DND-41 (cell line): ENCODE measurements at regions not wholly inside any gene's neighbourhood (a gene's known extent, or its start where the extent isn't known, plus 50 kb on each side); places are given as distances from the start of the nearest gene placed in this dataset.

Experiments used
- ATAC-seq: fragments of 200-7000 bp; cut with Tn5 transposase; 3 replicates; pipeline ENCODE4 v1.9.1; 2021; ENCODE audit warnings: low read depth; ENCODE audit not compliant: insufficient read depth
- DNase-seq: peaks from one replicate; pipeline ENCODE4 v3.0.0-alpha.2; 2020
- H2AFZ ChIP-seq: 2 replicates; pipeline ENCODE4 v1.6.0; 2012; ENCODE audit warnings: low read depth, low read length
- H3K27ac ChIP-seq: 2 replicates; pipeline ENCODE4 v1.5.1; 2012; ENCODE audit warnings: low read length, inconsistent platforms
- H3K27me3 ChIP-seq: fragments of 200-600 bp; sonication (generic); 2 replicates; pipeline ENCODE4 v1.6.0; 2012; ENCODE audit warnings: low read length, mild to moderate bottlenecking, inconsistent platforms; ENCODE audit not compliant: insufficient read depth, poor library complexity
- H3K36me3 ChIP-seq: 2 replicates; pipeline ENCODE4 v1.5.1; 2012; ENCODE audit warnings: low read length, inconsistent platforms; ENCODE audit not compliant: insufficient read depth
- H3K4me1 ChIP-seq: 2 replicates; pipeline ENCODE4 v1.5.1; 2012; ENCODE audit warnings: mild to moderate bottlenecking, low read length; ENCODE audit not compliant: insufficient read depth
- H3K4me2 ChIP-seq: 2 replicates; pipeline ENCODE4 v1.6.0; 2012; ENCODE audit warnings: mild to moderate bottlenecking, moderate library complexity, low read length, inconsistent platforms; ENCODE audit not compliant: insufficient read depth
- H3K4me3 ChIP-seq, 2 experiments: fragments of 200-600 bp in 1 of 2; shearing (Covaris generic) in 1 of 2; 2 replicates each; pipeline ENCODE4 v1.5.1; 2012 to 2016; ENCODE audit warnings: inconsistent platforms in 2 of 2, low read length in 2 of 2, mild to moderate bottlenecking in 2 of 2, low read depth in 1 of 2, moderate library complexity in 1 of 2
- H3K79me2 ChIP-seq: 2 replicates; pipeline ENCODE4 v1.6.0; 2012; ENCODE audit warnings: low read length, inconsistent platforms; ENCODE audit not compliant: insufficient read depth
- H3K9ac ChIP-seq: 2 replicates; pipeline ENCODE4 v1.6.0; 2012; ENCODE audit warnings: low read depth, mild to moderate bottlenecking, inconsistent platforms, low read length, moderate library complexity
- H3K9me3 ChIP-seq: 2 replicates; pipeline ENCODE4 v1.5.1; 2012; ENCODE audit warnings: low read length, moderate library complexity, mild to moderate bottlenecking, inconsistent platforms; ENCODE audit not compliant: insufficient read depth, severe bottlenecking
- H4K20me1 ChIP-seq: 2 replicates; pipeline ENCODE4 v1.6.0; 2012; ENCODE audit warnings: low read length; ENCODE audit not compliant: insufficient read depth
- EZH2 ChIP-seq: IDR thresholded peaks from 3 replicates; pipeline ENCODE4 v1.6.1; 2012; ENCODE audit warnings: borderline replicate concordance, low read depth, mild to moderate bottlenecking, moderate library complexity, low read length, inconsistent platforms; ENCODE audit not compliant: severe bottlenecking
- TF ChIP-seq, protein P1 (sequence below): IDR thresholded peaks from 2 replicates; pipeline ENCODE4 v1.5.1; 2012; ENCODE audit warnings: borderline replicate concordance, low read length, moderate library complexity, mild to moderate bottlenecking; ENCODE audit not compliant: poor library complexity, severe bottlenecking; ENCODE audit errors: extremely low read depth

DNA sequence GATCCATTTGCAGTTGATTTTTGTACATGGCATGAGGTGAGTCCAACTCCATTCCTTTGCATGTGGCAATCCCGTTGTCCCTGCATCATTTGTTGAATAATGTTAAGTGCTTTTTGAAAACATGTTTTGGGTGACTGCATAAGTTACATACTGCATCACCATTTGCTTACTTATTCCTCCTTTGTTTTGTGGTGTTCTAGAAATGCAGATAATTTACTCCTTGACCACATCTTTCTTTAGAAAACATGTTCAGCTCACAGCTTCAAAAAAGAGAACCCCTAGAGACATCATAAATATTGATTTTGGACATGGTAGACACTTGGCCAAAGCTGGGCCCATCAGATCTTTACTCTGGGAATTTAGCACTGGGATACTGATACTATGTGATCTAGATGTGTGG is 135.3 kb upstream of the DAZL start:
- no peak overlapping the region for H3K4me2 ChIP-seq
- H2AFZ ChIP-seq = no peak overlapping the region
- H3K27me3 ChIP-seq = no peaks in the 10 kb centered on the region
- DNase-seq (no peak), ATAC-seq (no peak)
- H3K9ac ChIP-seq = no peak overlapping the region
- H4K20me1 ChIP-seq = no peaks in the 10 kb centered on the region
- H3K36me3 ChIP-seq = no peaks in the 10 kb centered on the region
- no peak overlapping the region for H3K4me3 ChIP-seq
- no peaks in the 10 kb centered on the region for H3K4me1 ChIP-seq
- TF ChIP-seq, protein P1, sequence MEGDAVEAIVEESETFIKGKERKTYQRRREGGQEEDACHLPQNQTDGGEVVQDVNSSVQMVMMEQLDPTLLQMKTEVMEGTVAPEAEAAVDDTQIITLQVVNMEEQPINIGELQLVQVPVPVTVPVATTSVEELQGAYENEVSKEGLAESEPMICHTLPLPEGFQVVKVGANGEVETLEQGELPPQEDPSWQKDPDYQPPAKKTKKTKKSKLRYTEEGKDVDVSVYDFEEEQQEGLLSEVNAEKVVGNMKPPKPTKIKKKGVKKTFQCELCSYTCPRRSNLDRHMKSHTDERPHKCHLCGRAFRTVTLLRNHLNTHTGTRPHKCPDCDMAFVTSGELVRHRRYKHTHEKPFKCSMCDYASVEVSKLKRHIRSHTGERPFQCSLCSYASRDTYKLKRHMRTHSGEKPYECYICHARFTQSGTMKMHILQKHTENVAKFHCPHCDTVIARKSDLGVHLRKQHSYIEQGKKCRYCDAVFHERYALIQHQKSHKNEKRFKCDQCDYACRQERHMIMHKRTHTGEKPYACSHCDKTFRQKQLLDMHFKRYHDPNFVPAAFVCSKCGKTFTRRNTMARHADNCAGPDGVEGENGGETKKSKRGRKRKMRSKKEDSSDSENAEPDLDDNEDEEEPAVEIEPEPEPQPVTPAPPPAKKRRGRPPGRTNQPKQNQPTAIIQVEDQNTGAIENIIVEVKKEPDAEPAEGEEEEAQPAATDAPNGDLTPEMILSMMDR = no peak
- TF ChIP-seq EZH2 = no peak
- H3K9me3 ChIP-seq = no peaks in the 10 kb centered on the region
- no peaks in the 10 kb centered on the region for H3K79me2 ChIP-seq
- H3K27ac ChIP-seq = no peak overlapping the region

DNA sequence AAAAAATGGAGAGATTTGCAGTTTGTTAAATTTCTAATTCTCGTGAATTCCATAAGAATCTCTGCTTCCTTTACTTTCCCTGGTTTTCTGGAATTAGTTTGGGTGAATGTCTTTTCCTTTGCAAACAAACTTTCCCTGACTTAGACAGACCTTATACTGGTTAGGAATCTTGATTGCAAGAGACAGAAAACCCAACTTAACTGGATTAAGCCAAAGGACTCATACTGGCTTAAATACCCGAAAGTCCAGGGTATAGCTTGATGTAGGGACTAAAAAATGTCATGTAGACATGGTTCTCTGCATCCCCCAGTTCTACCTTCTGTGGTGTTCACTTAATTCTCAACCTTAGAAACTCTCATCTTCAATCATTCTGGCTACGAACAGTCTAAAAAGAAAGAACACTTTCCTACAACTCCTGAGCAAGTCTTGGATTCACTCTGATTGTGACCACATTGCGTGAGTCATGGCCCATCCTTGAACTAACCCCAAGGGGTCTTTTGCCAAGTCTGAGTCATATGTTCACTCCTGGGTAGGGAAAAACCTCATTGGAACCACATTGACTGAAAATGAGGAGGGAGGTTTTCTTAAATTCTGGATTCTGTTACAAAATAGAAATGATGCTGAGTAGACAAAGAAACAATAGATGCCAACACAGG is 136.0 kb upstream of the DAZL start:
- H3K9me3 ChIP-seq = no peaks in the 10 kb centered on the region
- H3K9ac ChIP-seq = no peak overlapping the region
- no peaks in the 10 kb centered on the region for H3K79me2 ChIP-seq
- H3K27me3 ChIP-seq = no peaks in the 10 kb centered on the region
- H3K4me2 ChIP-seq = no peak overlapping the region
- no peaks in the 10 kb centered on the region for H3K36me3 ChIP-seq
- no peak overlapping the region for H2AFZ ChIP-seq
- no peak for DNase-seq
- TF ChIP-seq EZH2 = no peak
- TF ChIP-seq, protein P1 = no peak
- H3K27ac ChIP-seq = no peak overlapping the region
- H4K20me1 ChIP-seq = no peaks in the 10 kb centered on the region
- no peak for ATAC-seq
- no peak overlapping the region for H3K4me3 ChIP-seq
- H3K4me1 ChIP-seq = no peaks in the 10 kb centered on the region

DNA sequence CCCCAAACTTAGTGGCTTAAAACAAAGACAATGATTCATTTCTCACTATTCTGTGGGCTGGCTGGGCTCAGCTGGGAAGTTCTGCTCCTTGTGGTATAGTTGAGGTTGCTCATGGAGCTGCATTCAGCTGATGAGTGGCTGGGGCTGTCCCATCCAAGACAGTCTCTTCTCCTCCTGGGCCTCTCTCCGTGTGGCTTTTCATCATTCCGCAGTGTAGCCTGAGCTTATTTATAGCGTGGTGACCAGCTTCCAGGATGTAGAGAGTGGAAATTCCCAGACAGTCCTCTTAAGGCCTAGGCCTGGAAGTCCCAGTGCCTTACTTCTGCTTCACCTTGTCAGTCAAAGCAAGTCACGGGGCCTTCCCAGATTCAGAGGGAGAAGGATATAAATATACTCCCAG is 136.7 kb upstream of the DAZL start:
- H3K9ac ChIP-seq = no peak overlapping the region
- TF ChIP-seq EZH2 = no peak
- TF ChIP-seq, protein P1 = no peak

DNA sequence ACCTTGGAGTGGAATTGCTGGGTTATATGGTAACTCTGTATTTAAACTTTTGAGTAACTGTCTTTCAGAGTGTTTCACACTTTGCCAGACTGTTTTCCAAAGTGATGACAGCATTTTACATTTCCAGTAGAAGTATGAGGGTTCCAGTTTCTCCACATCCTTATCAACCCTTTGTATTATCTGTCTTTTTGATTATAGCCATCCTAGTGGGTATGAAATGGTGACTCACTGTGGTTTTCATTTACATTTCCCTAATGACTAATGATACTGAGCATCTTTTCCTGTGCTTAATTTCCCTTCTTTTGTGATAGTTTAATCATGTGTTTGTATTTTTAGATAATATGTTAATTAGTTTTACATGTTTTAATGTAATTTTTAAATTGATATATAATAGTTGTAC is 138.1 kb upstream of the DAZL start:
- DNase-seq = no peak
- Histone ChIP-seq H3K9ac (no peak overlapping the region), H3K27me3 (no peaks in the 10 kb centered on the region), H3K27ac (no peak overlapping the region), H3K9me3 (no peaks in the 10 kb centered on the region), H4K20me1 (no peaks in the 10 kb centered on the region), H3K4me1 (no peaks in the 10 kb centered on the region), H3K79me2 (no peaks in the 10 kb centered on the region), H3K4me2 (no peak overlapping the region), H3K4me3 (no peak overlapping the region), H3K36me3 (no peaks in the 10 kb centered on the region), H2AFZ (no peak overlapping the region)
- ATAC-seq = no peak
- TF ChIP-seq EZH2 = no peak

More for the DNA sequence above, 136.7 kb upstream of the DAZL start:
- no peak overlapping the region for H3K4me3 ChIP-seq
- DNase-seq = no peak
- no peak for ATAC-seq
- no peaks in the 10 kb centered on the region for H3K27me3 ChIP-seq
- no peaks in the 10 kb centered on the region for H3K9me3 ChIP-seq
- H3K79me2 ChIP-seq = no peaks in the 10 kb centered on the region
- H4K20me1 ChIP-seq = no peaks in the 10 kb centered on the region
- no peaks in the 10 kb centered on the region for H3K36me3 ChIP-seq
- H3K4me1 ChIP-seq = no peaks in the 10 kb centered on the region
- H3K4me2 ChIP-seq = no peak overlapping the region
- no peak overlapping the region for H3K27ac ChIP-seq
- no peak overlapping the region for H2AFZ ChIP-seq
